GM21619 (cell line): ENCODE measurements at regions not wholly inside any gene's neighbourhood (a gene's known extent, or its start where the extent isn't known, plus 50 kb on each side); places are given as distances from the start of the nearest gene placed in this dataset.
"Not testable (repeated sequence)": the region's sequence is repeated elsewhere in the genome, so short reads cannot be mapped to it uniquely, and the experiment has no call there.

Source experiments
- ATAC-seq: cut with Tn5 transposase; IDR thresholded peaks from one replicate; pipeline ENCODE4 v1.9.1; 2021; ENCODE audit not compliant: unreplicated experiment

- peak; percentile 67 for ATAC-seq
Observed at GRCh38 chr21:14686466-14687267, 140.6 kb upstream of the SAMSN1 start.

GRCh38 chr21:14685568-14685967 is 139.5 kb upstream of the SAMSN1 start:
- ATAC-seq = no peak

GRCh38 chr21:14684071-14684470 is 138.0 kb upstream of the SAMSN1 start:
- ATAC-seq = peak; percentile 26

- ATAC-seq = no peak
Observed at GRCh38 chr21:14683063-14683462, 136.9 kb upstream of the SAMSN1 start.

GRCh38 chr21:14678973-14679574 is 133.0 kb upstream of the SAMSN1 start:
- no peak for ATAC-seq

- no peak for ATAC-seq
Observed at GRCh38 chr21:14677639-14678179, 131.6 kb upstream of the SAMSN1 start.

- ATAC-seq = no peak
Observed at GRCh38 chr21:14677013-14677412, 130.9 kb upstream of the SAMSN1 start.

- no peak for ATAC-seq
Observed at GRCh38 chr21:14675774-14676530, 129.8 kb upstream of the SAMSN1 start.

- ATAC-seq = no peak
Observed at GRCh38 chr21:14673649-14674048, 127.5 kb upstream of the SAMSN1 start.

- ATAC-seq = no peak
Observed at GRCh38 chr21:14672466-14672865, 126.4 kb upstream of the SAMSN1 start.

- ATAC-seq = no peak
Observed at GRCh38 chr21:14670409-14670808, 124.3 kb upstream of the SAMSN1 start.

- ATAC-seq = not testable (repeated sequence)
Observed at GRCh38 chr21:14669092-14669491, 123.0 kb upstream of the SAMSN1 start.

- no peak for ATAC-seq
Observed at GRCh38 chr21:14657241-14658008, 111.3 kb upstream of the SAMSN1 start.

GRCh38 chr21:14646893-14647292 is 100.8 kb upstream of the SAMSN1 start:
- no peak for ATAC-seq

GRCh38 chr21:14645702-14646101 is 99.6 kb upstream of the SAMSN1 start:
- ATAC-seq = no peak

- ATAC-seq = no peak
Observed at GRCh38 chr21:14632359-14632758, 86.2 kb upstream of the SAMSN1 start.

GRCh38 chr21:14630556-14631069 is 84.5 kb upstream of the SAMSN1 start:
- ATAC-seq = peak; percentile 72

- ATAC-seq = no peak
Observed at GRCh38 chr21:14629461-14629860, 83.3 kb upstream of the SAMSN1 start.

- not testable (repeated sequence) for ATAC-seq
Observed at GRCh38 chr21:14623079-14623478, 77.0 kb upstream of the SAMSN1 start.

GRCh38 chr21:14620152-14620551 is 74.0 kb upstream of the SAMSN1 start:
- ATAC-seq = no peak

GRCh38 chr21:14617871-14618270 is 71.8 kb upstream of the SAMSN1 start:
- ATAC-seq = no peak
